Type B pancreatic cell (in vitro differentiated cells): ENCODE measurements at regions not wholly inside any gene's neighbourhood (a gene's known extent, or its start where the extent isn't known, plus 50 kb on each side); places are given as distances from the start of the nearest gene placed in this dataset.
A peak's percentile ranks its signal among the peaks of the same experiment; 100 is the strongest.

Experiments
- DNase-seq: peaks from one replicate; pipeline ENCODE4 v3.0.0; 2021; ENCODE audit warnings: mixed read lengths; ENCODE audit not compliant: unreplicated experiment; ENCODE audit errors: extremely low spot score
- H3K27ac Mint-ChIP-seq: 2 replicates; pipeline ENCODE4 v1.8.0; 2021; ENCODE audit warnings: mild to moderate bottlenecking, mixed read lengths
- H3K27me3 Mint-ChIP-seq: 2 replicates; pipeline ENCODE4 v1.8.0; 2021; ENCODE audit warnings: mixed read lengths
- H3K36me3 Mint-ChIP-seq: 2 replicates; pipeline ENCODE4 v1.8.0; 2021; ENCODE audit warnings: mixed read lengths
- H3K4me1 Mint-ChIP-seq: one replicate; pipeline ENCODE4 v1.8.0; 2021; ENCODE audit warnings: mixed read lengths; ENCODE audit not compliant: unreplicated experiment
- H3K4me3 Mint-ChIP-seq: 2 replicates; pipeline ENCODE4 v1.8.0; 2021; ENCODE audit warnings: mild to moderate bottlenecking, mixed read lengths
- H3K9me3 Mint-ChIP-seq: 2 replicates; pipeline ENCODE4 v1.8.0; 2021; ENCODE audit warnings: mixed read lengths
- CTCF ChIP-seq: fragments of 200-600 bp; sonication (generic); conservative IDR thresholded peaks from 2 replicates; pipeline ENCODE4 v1.5.0; 2021; ENCODE audit warnings: antibody characterized with exemption, mild to moderate bottlenecking

- Mint-ChIP-seq H3K27ac (no peak overlapping the region), H3K36me3 (no peaks in the 10 kb centered on the region), H3K9me3 (no peaks in the 10 kb centered on the region), H3K4me1 (peaks cover 6% of the 10 kb centered on the region), H3K27me3 (peaks cover 6% of the 10 kb centered on the region), H3K4me3 (no peak overlapping the region)
- no peak for DNase-seq
- no peak for TF ChIP-seq CTCF
These were observed 63.2 kb upstream of the FHIP2A start for GRCh38 chr10:114758331-114758730.

DNA sequence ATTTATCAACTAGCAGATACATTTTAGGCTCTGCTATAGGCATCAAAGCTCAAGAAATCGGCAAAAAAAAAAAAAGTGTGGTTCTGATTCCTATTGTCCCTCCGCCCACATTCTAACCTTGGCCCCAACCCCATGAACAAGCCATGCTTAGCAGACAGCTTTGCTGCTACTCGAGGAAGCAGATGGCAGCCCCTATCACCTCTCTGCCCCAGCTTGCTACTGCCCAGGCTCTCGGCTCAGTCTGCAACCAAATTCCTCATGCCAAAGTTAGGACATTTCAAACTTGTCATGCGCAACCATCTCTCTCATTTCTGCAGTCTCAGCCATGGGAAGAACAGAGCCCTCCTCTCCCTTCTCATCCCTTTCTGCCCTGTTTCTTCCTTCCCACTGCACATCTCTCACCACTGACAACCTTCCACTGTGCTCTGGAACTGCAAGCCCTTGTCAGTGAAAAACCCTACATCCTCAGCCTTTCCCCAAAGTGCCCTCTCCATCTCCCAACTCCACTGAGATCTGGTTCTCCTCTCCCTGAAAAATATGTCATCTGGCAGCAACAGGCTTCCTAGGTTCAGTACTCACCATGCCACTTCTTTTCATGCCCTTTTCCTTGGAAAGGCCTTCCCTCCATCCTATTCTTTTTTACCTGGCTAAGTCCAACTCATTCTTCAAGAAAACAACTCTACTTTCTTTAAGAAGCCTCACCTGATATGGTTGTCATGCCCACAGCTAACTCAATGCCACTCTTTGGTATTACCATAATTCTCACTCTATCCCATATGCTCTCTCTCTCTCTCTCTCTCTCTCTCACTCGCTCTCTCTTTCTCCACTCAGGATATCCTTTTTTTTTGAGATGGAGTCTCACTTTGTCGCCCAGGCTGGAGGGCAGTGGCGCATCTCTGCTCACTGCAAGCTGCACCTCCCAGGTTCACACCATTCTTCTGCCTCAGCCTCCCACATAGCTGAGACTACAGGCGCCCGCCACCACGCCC is 60.1 kb upstream of the FHIP2A start:
- Mint-ChIP-seq H3K4me1 (no peaks in the 10 kb centered on the region), H3K27me3 (peaks cover 12% of the 10 kb centered on the region), H3K27ac (no peak overlapping the region), H3K4me3 (no peak overlapping the region), H3K9me3 (no peaks in the 10 kb centered on the region), H3K36me3 (no peaks in the 10 kb centered on the region)
- TF ChIP-seq CTCF = no peak
- no peak for DNase-seq

GRCh38 chr10:114762811-114763210 is 58.8 kb upstream of the FHIP2A start:
- Mint-ChIP-seq H3K36me3 (no peaks in the 10 kb centered on the region), H3K4me1 (peaks cover 4% of the 10 kb centered on the region), H3K27me3 (peaks cover 22% of the 10 kb centered on the region), H3K4me3 (no peak overlapping the region), H3K9me3 (no peaks in the 10 kb centered on the region), H3K27ac (no peak overlapping the region)
- DNase-seq = no peak
- no peak for TF ChIP-seq CTCF

DNA sequence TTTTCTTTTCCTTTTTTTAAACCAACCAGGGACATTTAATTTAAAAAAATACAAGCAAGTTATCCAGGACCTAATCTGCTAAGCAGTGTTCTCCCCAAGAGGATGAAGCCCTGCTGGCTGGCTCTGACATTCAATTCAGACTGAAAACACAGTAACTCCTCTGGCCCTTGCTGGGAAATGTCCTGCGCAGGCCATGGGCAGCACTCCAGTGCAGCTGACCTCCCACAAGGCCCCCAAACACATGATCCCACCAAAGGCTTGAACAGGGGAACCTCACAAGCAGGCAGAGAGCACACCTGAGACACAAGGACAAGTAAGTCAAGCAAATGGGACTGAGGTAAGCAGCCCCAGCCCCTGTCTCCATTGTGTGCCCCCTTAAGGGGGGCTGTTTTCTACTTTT is 56.9 kb upstream of the FHIP2A start:
- Mint-ChIP-seq H3K4me3 (no peak overlapping the region), H3K36me3 (no peaks in the 10 kb centered on the region), H3K27ac (no peak overlapping the region), H3K9me3 (no peaks in the 10 kb centered on the region), H3K4me1 (peaks cover 10% of the 10 kb centered on the region), H3K27me3 (peaks cover 34% of the 10 kb centered on the region)
- no peak for DNase-seq
- no peak for TF ChIP-seq CTCF

DNA sequence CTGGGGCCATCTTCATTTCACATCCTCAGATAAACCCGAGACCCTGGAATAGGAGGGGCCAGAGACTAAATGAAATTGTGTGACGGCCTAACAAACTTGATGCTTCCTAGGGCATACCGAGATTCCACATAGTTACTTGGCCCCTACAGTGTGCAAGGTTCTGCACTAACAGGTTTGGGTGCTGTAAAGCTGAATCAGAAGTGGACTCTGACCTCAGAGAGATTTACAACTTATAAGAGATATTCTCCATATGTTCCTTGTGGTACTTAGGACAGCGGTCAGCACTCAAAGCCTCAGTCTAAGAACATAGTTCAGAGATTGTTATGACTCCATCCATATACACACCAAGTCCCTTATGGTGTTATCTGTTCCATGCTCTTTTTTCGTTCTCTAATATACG is 55.1 kb upstream of the FHIP2A start:
- Mint-ChIP-seq H3K27ac (peak overlapping the region; percentile 9), H3K4me1 (peaks cover 10% of the 10 kb centered on the region), H3K9me3 (no peaks in the 10 kb centered on the region), H3K36me3 (no peaks in the 10 kb centered on the region), H3K27me3 (peaks cover 41% of the 10 kb centered on the region), H3K4me3 (peak overlapping the region; percentile 85)
- no peak for TF ChIP-seq CTCF
- no peak for DNase-seq
